Mesenchymal stem cell (in vitro differentiated cells and primary cell): ENCODE measurements at regions not wholly inside any gene's neighbourhood (a gene's known extent, or its start where the extent isn't known, plus 50 kb on each side); places are given as distances from the start of the nearest gene placed in this dataset.
A peak's percentile ranks its signal among the peaks of the same experiment; 100 is the strongest.

Source experiments
- DNase-seq: peaks from one replicate; pipeline ENCODE4 v3.0.0-alpha.2; 2013
- H2AFZ ChIP-seq: one replicate; pipeline ENCODE4 v1.6.1; 2013; ENCODE audit warnings: low read depth, mild to moderate bottlenecking, control low read depth, inconsistent platforms, low read length, moderate library complexity
- H2AK5ac ChIP-seq: 2 replicates; pipeline ENCODE4 v1.6.1; 2013; ENCODE audit warnings: low read length, moderate library complexity, mild to moderate bottlenecking, inconsistent platforms; ENCODE audit not compliant: severe bottlenecking
- H2BK120ac ChIP-seq: one replicate; pipeline ENCODE4 v1.6.1; 2013; ENCODE audit warnings: low read depth, mild to moderate bottlenecking, inconsistent platforms, low read length, moderate library complexity
- H2BK12ac ChIP-seq, 2 experiments: one replicate each; pipeline ENCODE4 v1.6.1; 2013; ENCODE audit warnings: inconsistent platforms in 2 of 2, low read length in 2 of 2, mild to moderate bottlenecking in 2 of 2, moderate library complexity in 2 of 2, control low read depth in 1 of 2
- H2BK15ac ChIP-seq: one replicate; pipeline ENCODE4 v1.6.1; 2013; ENCODE audit warnings: mild to moderate bottlenecking, low read depth, inconsistent platforms; ENCODE audit not compliant: poor library complexity, severe bottlenecking
- H2BK5ac ChIP-seq: 2 replicates; pipeline ENCODE4 v1.6.1; 2013; ENCODE audit warnings: low read depth, mild to moderate bottlenecking, low read length, control low read depth, inconsistent platforms; ENCODE audit not compliant: poor library complexity, severe bottlenecking
- H3K14ac ChIP-seq, 2 experiments: one replicate each; pipeline ENCODE4 v1.6.1; 2013; ENCODE audit warnings: inconsistent platforms in 2 of 2, low read length in 2 of 2, control low read depth in 1 of 2, mild to moderate bottlenecking in 1 of 2, moderate library complexity in 1 of 2
- H3K18ac ChIP-seq, 2 experiments: one replicate each; pipeline ENCODE4 v1.6.1; 2013; ENCODE audit warnings: inconsistent platforms in 2 of 2, low read length in 2 of 2, control low read depth in 1 of 2, low read depth in 1 of 2, mild to moderate bottlenecking in 1 of 2
- H3K23ac ChIP-seq, 2 experiments: one replicate each; pipeline ENCODE4 v1.6.1; 2013; ENCODE audit warnings: inconsistent platforms in 2 of 2, low read length in 2 of 2, mild to moderate bottlenecking in 2 of 2, moderate library complexity in 2 of 2, control low read depth in 1 of 2
- H3K27ac ChIP-seq: 2 replicates; pipeline ENCODE4 v1.5.1; 2013; ENCODE audit warnings: mild to moderate bottlenecking, moderate library complexity, low read length, control low read depth, inconsistent platforms; ENCODE audit not compliant: poor library complexity, severe bottlenecking
- H3K27me3 ChIP-seq, 2 experiments: 2 replicates each; pipeline versions ENCODE4 v1.6.1 to v1.7.0; 2013; ENCODE audit warnings: low read length in 2 of 2, mild to moderate bottlenecking in 2 of 2, moderate library complexity in 2 of 2, control low read depth in 1 of 2, inconsistent platforms in 1 of 2; ENCODE audit not compliant: control insufficient read depth in 1 of 2, insufficient read depth in 1 of 2
- H3K36me3 ChIP-seq, 2 experiments: 2 replicates each; pipeline versions ENCODE4 v1.6.1 to v1.7.0; 2013; ENCODE audit warnings: low read length in 2 of 2, control low read depth in 1 of 2, inconsistent platforms in 1 of 2, low read depth in 1 of 2, mild to moderate bottlenecking in 1 of 2; ENCODE audit not compliant: insufficient read depth in 2 of 2, control insufficient read depth in 1 of 2
- H3K4ac ChIP-seq, 2 experiments: one replicate each; pipeline ENCODE4 v1.6.1; 2013; ENCODE audit warnings: inconsistent platforms in 2 of 2, low read length in 2 of 2, mild to moderate bottlenecking in 2 of 2, moderate library complexity in 2 of 2, control low read depth in 1 of 2, low read depth in 1 of 2
- H3K4me1 ChIP-seq: 2 replicates; pipeline ENCODE4 v1.6.1; 2013; ENCODE audit warnings: low read depth, low read length, control low read depth; ENCODE audit not compliant: control insufficient read depth, insufficient read depth
- H3K4me2 ChIP-seq: 2 replicates; pipeline ENCODE4 v1.6.1; 2013; ENCODE audit warnings: low read length, mild to moderate bottlenecking, inconsistent platforms; ENCODE audit not compliant: poor library complexity, severe bottlenecking
- H3K4me3 ChIP-seq, 2 experiments: 2 replicates each; pipeline versions ENCODE4 v1.5.1 to v1.7.0; 2013; ENCODE audit warnings: low read length in 2 of 2, mild to moderate bottlenecking in 2 of 2, control low read depth in 1 of 2, low read depth in 1 of 2; ENCODE audit not compliant: insufficient read depth in 1 of 2
- H3K79me1 ChIP-seq: replicated peaks from 2 replicates; pipeline ENCODE4 v1.6.1; 2013; ENCODE audit warnings: mild to moderate bottlenecking, control low read depth, low read length, inconsistent platforms; ENCODE audit not compliant: poor library complexity, severe bottlenecking
- H3K9ac ChIP-seq: 2 replicates; pipeline ENCODE4 v1.7.0; 2013; ENCODE audit warnings: mild to moderate bottlenecking, low read length, moderate library complexity
- H3K9me3 ChIP-seq: 2 replicates; pipeline ENCODE4 v1.7.0; 2013; ENCODE audit warnings: mild to moderate bottlenecking, low read length; ENCODE audit not compliant: control insufficient read depth
- H4K8ac ChIP-seq: one replicate; pipeline ENCODE4 v1.6.1; 2013; ENCODE audit warnings: inconsistent platforms, mild to moderate bottlenecking, low read length, moderate library complexity
- H4K91ac ChIP-seq: one replicate; pipeline ENCODE4 v1.6.1; 2013; ENCODE audit warnings: mild to moderate bottlenecking, low read length, inconsistent platforms
- WGBS: methylation state at CpG from one replicate; pipeline ENCODE4 v1.1.7; 2013; ENCODE audit warnings: mixed read lengths; 5-methylcytosine and 5-hydroxymethylcytosine counted together

- WGBS = 92% methylated on average over 6 of the region's 8 CpGs
- Histone ChIP-seq H2BK15ac (no peak overlapping the region), H3K4me3 (no peak overlapping the region), H2BK5ac (no peak overlapping the region), H3K23ac (no peak overlapping the region), H2AFZ (no peak overlapping the region), H2AK5ac (no peak overlapping the region), H3K4me2 (no peak overlapping the region), H3K9ac (no peak overlapping the region), H3K4ac (no peak overlapping the region), H3K18ac (no peak overlapping the region), H2BK120ac (no peak overlapping the region), H3K79me1 (no peaks in the 10 kb centered on the region), H3K27me3 (no peaks in the 10 kb centered on the region), H3K27ac (no peak overlapping the region), H4K91ac (no peak overlapping the region), H2BK12ac (no peak overlapping the region), H3K9me3 (peaks cover 5% of the 10 kb centered on the region), H3K36me3 (no peaks in the 10 kb centered on the region), H3K14ac (no peak overlapping the region), H4K8ac (no peak overlapping the region), H3K4me1 (no peaks in the 10 kb centered on the region)
- DNase-seq = no peak
These were observed 240.5 kb downstream of the PPP4R3C start for GRCh38 chrX:27222661-27223060.

- H2AK5ac ChIP-seq = no peak overlapping the region
- no peak overlapping the region for H3K4ac ChIP-seq
- H3K9me3 ChIP-seq = no peaks in the 10 kb centered on the region
- H3K36me3 ChIP-seq = no peaks in the 10 kb centered on the region
- no peak overlapping the region for H3K23ac ChIP-seq
- no peaks in the 10 kb centered on the region for H3K4me1 ChIP-seq
- no peak overlapping the region for H3K27ac ChIP-seq
- no peaks in the 10 kb centered on the region for H3K79me1 ChIP-seq
- H3K18ac ChIP-seq = no peak overlapping the region
- H4K8ac ChIP-seq = no peak overlapping the region
- no peak overlapping the region for H2AFZ ChIP-seq
- H3K9ac ChIP-seq = no peak overlapping the region
- no peak overlapping the region for H2BK5ac ChIP-seq
- no peak overlapping the region for H2BK12ac ChIP-seq
- H3K14ac ChIP-seq = no peak overlapping the region
- H2BK120ac ChIP-seq = no peak overlapping the region
- H3K4me2 ChIP-seq = no peak overlapping the region
- WGBS = 13% methylated on average over 5 of the region's 5 CpGs
- DNase-seq = peak; percentile 4
- no peak overlapping the region for H4K91ac ChIP-seq
- H2BK15ac ChIP-seq = no peak overlapping the region
- H3K27me3 ChIP-seq = no peaks in the 10 kb centered on the region
- H3K4me3 ChIP-seq = no peak overlapping the region
These were observed 276.5 kb downstream of the PPP4R3C start for GRCh38 chrX:27186671-27187070.

- WGBS = no CpG with 5 or more reads among the region's 4 CpGs
- H2BK12ac ChIP-seq = no peak overlapping the region
- H3K36me3 ChIP-seq = no peaks in the 10 kb centered on the region
These were observed 299.9 kb downstream of the PPP4R3C start for GRCh38 chrX:27163236-27163635.

GRCh38 chrX:27162496-27162895, 300.6 kb downstream of the PPP4R3C start:
- Histone ChIP-seq H3K36me3 (no peaks in the 10 kb centered on the region), H2BK15ac (no peak overlapping the region), H3K4me1 (no peaks in the 10 kb centered on the region), H3K4me2 (no peak overlapping the region), H3K23ac (no peak overlapping the region), H4K8ac (no peak overlapping the region), H4K91ac (no peak overlapping the region), H3K14ac (no peak overlapping the region), H2BK120ac (no peak overlapping the region), H3K27me3 (no peaks in the 10 kb centered on the region), H3K9ac (no peak overlapping the region), H2BK12ac (no peak overlapping the region), H2BK5ac (no peak overlapping the region), H2AFZ (no peak overlapping the region), H3K9me3 (no peaks in the 10 kb centered on the region), H3K18ac (no peak overlapping the region), H3K4ac (no peak overlapping the region), H3K4me3 (no peak overlapping the region), H2AK5ac (no peak overlapping the region), H3K27ac (no peak overlapping the region), H3K79me1 (no peaks in the 10 kb centered on the region)
- no peak for DNase-seq
- 78% methylated on average over 1 of the region's 1 CpG for WGBS

More at GRCh38 chrX:27163236-27163635, 299.9 kb downstream of the PPP4R3C start:
- Histone ChIP-seq H3K4ac (no peak overlapping the region), H3K27ac (no peak overlapping the region), H4K91ac (no peak overlapping the region), H3K23ac (no peak overlapping the region), H2BK120ac (no peak overlapping the region), H3K27me3 (no peaks in the 10 kb centered on the region), H2AK5ac (no peak overlapping the region), H2BK15ac (no peak overlapping the region), H3K4me2 (no peak overlapping the region), H2BK5ac (no peak overlapping the region), H3K9me3 (no peaks in the 10 kb centered on the region), H3K79me1 (no peaks in the 10 kb centered on the region), H3K4me3 (no peak overlapping the region), H3K4me1 (no peaks in the 10 kb centered on the region), H4K8ac (no peak overlapping the region), H3K9ac (no peak overlapping the region), H2AFZ (no peak overlapping the region), H3K18ac (no peak overlapping the region), H3K14ac (no peak overlapping the region)
- DNase-seq = no peak
